C1 segment of cervical spinal cord (tissue), 14 donors: ENCODE measurements at regions not wholly inside any gene's neighbourhood (a gene's known extent, or its start where the extent isn't known, plus 50 kb on each side); places are given as distances from the start of the nearest gene placed in this dataset.
"Not testable (repeated sequence)": the region's sequence is repeated elsewhere in the genome, so short reads cannot be mapped to it uniquely, and the experiment has no call there.

Source experiments
- DNase-seq, 14 donors: peaks; one replicate each; lab custom pipeline; 2025; lab: John Stamatoyannopoulos, UW

DNA sequence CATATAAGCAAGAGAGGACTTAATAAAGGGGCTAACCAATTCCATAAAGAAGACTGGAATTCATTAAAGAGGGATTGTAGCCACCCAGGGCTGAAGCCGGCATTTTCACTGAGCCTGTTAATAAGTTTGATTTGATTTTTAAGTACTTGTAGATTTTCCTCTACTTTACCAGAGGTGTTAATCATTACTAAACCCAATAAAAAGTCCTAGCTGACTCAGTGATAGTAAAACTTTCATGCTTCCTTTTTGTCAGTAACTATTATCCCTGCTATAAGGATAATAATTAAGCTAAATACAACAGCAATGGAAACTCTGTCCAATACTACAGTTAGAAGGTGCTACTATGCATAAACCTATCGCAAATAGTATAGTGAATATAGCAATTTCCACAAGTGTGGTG is 260.2 kb downstream of the CEMIP2 start:
- not testable (repeated sequence) for DNase-seq

GRCh38 chr9:71506821-71507220 is 261.5 kb downstream of the CEMIP2 start:
- DNase-seq = peak in 1 of 14 donors; percentile 1

- DNase-seq = no peak
Measured at GRCh38 chr9:71504636-71505035, 263.7 kb downstream of the CEMIP2 start.

DNA sequence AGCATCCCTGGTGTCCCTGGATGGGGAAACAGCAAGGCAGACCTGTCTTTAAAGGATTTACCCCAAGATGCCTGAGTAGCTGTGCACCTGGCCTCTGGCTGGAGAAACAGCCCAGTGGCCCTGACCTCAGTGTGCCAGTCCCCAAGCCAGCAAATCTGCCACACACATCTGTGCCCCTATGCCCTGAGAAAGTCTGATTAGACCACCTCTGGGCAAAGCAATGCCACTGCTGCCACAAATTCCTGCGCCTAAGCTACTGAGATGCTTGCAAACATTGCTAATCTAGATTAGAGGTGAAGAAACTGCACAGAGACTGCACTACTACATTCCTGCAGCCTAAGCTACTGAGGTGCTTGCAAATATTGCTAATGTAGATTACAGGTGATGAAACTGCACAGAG is 269.6 kb downstream of the CEMIP2 start:
- no peak for DNase-seq

- DNase-seq = no peak
Measured at GRCh38 chr9:71490810-71491209, 277.5 kb downstream of the CEMIP2 start.

DNA sequence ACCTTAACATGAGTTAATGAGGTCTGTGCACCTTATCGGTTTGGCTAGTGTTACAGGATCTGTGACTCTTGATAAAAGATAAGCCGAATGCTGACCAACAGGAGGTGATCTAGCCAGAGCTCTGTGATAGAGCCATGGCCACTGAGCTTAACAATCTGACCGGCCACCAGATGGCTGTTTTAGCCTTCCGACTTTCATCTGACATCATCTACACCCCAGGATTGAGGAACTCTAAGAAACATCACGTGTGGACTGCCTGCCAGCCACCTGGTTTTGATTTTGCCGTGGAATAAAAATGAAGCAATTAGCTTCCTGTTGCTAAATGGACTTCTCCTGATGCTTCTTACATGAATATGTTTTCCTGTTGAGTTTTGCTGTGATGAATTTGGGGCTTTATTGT is 281.3 kb downstream of the CEMIP2 start:
- peak in 1 of 14 donors; percentile 37 for DNase-seq

DNA sequence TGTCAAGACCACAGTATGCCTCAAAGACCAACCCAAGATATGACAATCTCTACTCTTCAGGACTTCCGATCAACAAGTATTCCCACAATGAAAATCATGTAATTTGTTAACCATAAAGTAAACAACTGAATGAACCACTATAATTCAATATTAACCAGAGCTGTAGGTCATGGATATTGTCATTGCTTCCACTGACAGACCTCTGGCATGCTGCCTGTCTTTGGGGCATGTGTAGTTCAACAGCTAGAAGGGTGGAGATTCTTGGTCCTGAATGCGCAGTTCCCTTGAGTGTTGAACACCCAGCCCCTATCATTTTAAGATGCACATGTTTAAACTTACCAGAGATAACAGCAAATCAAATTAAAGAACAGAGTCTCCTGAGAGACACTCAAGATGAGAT is 283.0 kb downstream of the CEMIP2 start:
- no peak for DNase-seq

GRCh38 chr9:71483436-71483835 is 284.9 kb downstream of the CEMIP2 start:
- peak in 5 of 14 donors; percentile 9 to 32 (median 12) for DNase-seq

- no peak for DNase-seq
Measured at GRCh38 chr9:71479621-71480020, 288.7 kb downstream of the CEMIP2 start.

- DNase-seq = no peak
Measured at GRCh38 chr9:71472400-71472799, 295.9 kb downstream of the CEMIP2 start.

DNA sequence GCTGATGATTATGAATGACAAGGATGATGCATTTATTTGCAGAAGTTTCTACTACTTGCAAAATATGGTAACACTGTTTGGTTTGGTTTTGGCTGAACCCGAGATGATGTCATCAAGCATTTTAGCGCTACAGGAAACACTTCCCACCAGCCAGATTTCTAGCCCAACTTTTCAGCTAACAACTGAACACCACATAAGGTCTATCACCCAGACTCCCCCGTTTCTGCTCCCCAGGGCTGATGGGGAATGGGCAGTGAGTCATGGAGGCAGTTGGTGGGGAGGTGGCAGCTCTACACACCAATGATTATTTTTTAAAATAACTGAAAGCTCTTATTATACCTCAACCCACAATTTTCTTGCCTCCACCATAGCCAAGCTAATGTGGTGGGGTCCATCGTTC is 302.9 kb downstream of the CEMIP2 start:
- DNase-seq = no peak

DNA sequence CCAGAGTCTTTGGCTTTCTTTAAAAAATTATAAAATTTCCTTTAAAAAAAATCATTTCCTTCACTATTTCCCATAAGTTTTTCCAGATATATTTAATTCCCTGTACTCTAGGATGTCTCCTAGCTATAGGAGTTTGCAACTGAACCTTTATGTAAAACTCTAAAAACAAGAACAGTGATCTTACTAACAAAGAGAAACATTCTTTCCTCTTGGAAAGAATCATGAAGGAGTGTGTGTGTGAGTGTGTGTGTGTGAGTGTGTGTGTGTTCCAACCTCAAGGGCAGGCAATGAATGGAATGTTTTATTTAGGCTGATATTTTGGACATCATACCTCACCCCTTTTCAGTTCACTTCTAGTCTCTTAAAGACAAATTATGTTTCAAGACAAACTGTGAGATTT is 309.2 kb downstream of the CEMIP2 start:
- no peak for DNase-seq

- peak in 5 of 14 donors; percentile 1 to 80 (median 25) for DNase-seq
Measured at GRCh38 chr9:71446473-71447411, 321.6 kb downstream of the CEMIP2 start.

DNA sequence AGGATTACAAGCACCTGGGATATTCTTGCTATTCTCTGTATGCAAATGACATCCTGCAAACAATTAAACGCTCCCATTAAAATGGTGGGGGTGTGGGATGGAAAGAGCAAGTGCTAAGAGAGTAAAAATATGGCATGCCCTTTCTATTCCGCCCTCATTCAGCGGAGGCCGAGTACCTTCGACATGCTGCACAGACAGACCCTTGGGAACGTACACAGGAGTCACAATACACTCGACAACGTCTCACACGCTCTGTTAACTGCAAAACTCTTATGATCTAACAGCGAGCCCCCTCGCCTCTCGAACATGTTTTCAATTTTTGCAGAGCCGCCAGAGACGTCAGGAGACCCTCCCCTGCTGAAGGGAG is 322.2 kb downstream of the CEMIP2 start:
- DNase-seq = peak in 2 of 14 donors; percentile 16 to 64

GRCh38 chr9:71442937-71443336 is 321.5 kb upstream of the TRPM3 start:
- no peak for DNase-seq

DNA sequence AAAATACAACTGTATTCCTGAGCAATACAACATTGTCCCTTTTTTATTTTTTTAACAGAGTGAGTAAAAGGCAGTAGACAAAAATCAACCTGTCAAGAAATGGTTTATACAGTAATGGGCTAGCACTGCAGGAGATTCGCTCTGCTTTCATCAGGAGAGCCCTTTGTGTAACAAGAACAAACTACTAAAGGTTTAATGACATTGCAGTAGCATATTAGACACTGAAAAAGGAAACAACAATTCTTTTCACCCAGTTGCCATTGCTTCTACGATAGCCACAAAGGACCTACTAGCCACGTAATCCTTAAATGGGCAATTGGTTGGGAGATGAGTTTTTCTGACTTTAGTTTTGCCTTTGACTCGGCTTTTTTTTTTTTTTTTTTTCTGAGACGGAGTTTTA is 319.8 kb upstream of the TRPM3 start:
- DNase-seq = no peak

GRCh38 chr9:71431931-71432330 is 310.5 kb upstream of the TRPM3 start:
- no peak for DNase-seq

GRCh38 chr9:71407341-71407740 is 285.9 kb upstream of the TRPM3 start:
- DNase-seq = not testable (repeated sequence)

GRCh38 chr9:71403106-71403505 is 281.7 kb upstream of the TRPM3 start:
- DNase-seq = peak in 1 of 14 donors; percentile 39

DNA sequence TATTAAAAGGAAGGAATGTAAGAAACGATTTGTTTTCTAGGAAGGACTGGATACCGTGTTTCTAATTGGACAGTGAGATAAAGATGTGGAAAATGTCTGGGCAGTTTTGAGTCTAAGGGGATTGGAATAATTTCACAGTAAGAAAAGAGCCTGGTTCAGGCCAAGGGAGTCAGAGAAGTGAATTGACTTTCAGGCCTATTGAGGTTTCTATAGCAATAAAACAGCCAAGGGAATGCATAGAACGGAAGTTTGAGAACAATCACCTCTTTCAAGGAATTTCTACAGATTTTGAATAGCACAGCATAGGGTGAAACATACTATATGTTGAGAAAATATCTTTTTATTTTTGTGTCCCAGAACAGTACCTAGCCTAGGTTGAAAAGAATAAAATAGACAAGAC is 271.6 kb upstream of the TRPM3 start:
- no peak for DNase-seq

- DNase-seq = no peak
Measured at GRCh38 chr9:71384343-71384742, 262.9 kb upstream of the TRPM3 start.

- DNase-seq = no peak
Measured at GRCh38 chr9:71383308-71383940, 262.0 kb upstream of the TRPM3 start.

DNA sequence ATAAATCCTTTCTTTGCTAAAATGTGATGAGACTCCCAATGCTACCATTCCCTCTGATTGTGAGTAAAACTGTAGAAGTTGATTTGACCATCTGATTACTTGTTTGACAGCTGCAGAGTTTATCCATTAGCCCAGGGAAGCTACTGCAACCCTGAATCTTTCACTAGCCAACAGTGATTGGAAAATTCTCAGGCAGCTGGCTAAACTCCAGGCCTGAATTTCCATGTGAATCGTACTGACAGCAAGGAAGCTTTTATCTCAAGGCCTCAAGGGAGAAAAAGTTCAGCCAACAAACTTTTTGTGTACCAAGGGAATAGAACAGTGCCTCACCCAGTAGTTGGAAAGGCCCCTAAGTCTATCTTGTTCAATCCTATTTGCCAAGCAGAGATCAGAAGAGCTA is 246.7 kb upstream of the TRPM3 start:
- peak in 2 of 14 donors; percentile 1 to 22 for DNase-seq
